ENCODE measurements at regions not wholly inside any gene's neighbourhood (a gene's known extent, or its start where the extent isn't known, plus 50 kb on each side); places are given as distances from the start of the nearest gene placed in this dataset.

DNA sequence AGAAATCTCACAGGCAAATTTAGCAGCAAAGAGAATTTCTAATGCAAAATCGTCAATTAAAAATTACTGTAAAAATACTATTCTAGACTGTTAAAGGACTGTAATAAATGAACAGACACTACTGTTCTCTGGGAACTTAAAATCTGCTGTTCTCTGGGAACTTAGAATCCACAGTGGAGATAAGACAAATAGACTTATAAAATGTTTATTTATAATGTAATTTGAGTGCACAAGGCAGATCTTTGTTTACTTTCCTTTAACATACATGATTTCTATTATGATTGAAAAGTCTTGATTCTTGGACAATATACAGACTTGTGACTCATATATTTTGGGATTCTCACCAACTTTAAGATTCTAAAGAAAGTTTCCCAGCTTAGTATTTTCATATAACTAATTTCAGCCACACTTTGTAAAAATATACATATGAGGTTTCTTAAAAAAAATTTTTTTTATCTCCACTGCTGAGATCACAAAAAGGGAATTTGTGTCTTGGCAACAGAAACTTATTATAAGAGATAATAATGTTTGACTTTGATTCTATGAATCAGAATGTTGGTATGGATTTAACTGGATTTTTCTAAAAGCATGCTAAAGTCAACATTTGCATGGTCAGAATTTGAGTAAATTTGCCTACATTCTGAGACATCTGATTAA, 166.3 kb upstream of the RHOBTB1 start:
- peak; percentile 47 for DNase-seq (ENCODE audit: low read depth, low spot score)
- ChIA-PET CTCF (no interaction called here), POLR2A (interaction anchor here (1.2 kb wide), 1 partner anchor 332 kb away, joined by 3 read pairs; the partner anchor contains the start of gene CDK1)
- H3K27me3 ChIP-seq (ENCODE audit: control insufficient read depth, insufficient read depth, low read length): no peaks in the 10 kb centered on the region
- H3K9me3 ChIP-seq (ENCODE audit: control insufficient read depth, insufficient read depth, low read length): no peaks in the 10 kb centered on the region
- no peak overlapping the region for H3K4me3 ChIP-seq (ENCODE audit: low read depth, low read length)
- no peak overlapping the region for H3K27ac ChIP-seq (ENCODE audit: low read depth, low read length)
- TF ChIP-seq, protein P1, sequence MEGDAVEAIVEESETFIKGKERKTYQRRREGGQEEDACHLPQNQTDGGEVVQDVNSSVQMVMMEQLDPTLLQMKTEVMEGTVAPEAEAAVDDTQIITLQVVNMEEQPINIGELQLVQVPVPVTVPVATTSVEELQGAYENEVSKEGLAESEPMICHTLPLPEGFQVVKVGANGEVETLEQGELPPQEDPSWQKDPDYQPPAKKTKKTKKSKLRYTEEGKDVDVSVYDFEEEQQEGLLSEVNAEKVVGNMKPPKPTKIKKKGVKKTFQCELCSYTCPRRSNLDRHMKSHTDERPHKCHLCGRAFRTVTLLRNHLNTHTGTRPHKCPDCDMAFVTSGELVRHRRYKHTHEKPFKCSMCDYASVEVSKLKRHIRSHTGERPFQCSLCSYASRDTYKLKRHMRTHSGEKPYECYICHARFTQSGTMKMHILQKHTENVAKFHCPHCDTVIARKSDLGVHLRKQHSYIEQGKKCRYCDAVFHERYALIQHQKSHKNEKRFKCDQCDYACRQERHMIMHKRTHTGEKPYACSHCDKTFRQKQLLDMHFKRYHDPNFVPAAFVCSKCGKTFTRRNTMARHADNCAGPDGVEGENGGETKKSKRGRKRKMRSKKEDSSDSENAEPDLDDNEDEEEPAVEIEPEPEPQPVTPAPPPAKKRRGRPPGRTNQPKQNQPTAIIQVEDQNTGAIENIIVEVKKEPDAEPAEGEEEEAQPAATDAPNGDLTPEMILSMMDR (IDR thresholded peaks at IDR 0.05; ENCODE audit: low read depth, low read length): no peak

DNA sequence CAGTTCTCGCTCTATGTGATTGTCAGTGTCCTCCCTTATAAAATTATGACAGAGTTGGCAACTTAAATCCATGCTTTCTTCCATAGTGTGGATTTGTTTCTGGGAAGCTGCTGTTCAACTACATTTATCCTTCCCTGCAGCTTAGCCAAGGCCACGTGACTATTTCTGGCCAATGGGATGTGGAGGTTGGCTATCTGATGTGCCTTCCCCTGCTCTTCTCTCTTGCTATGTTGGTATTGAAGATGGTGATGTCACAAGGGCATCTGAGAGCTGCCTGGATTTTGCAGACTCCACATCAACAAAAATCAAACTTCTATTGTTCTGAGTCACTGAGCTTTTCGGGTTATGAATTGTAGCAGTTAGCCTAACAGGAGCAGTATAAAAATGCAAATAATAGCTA, 164.9 kb upstream of the RHOBTB1 start:
- ChIA-PET CTCF (no interaction called here), POLR2A (no interaction called here)
- TF ChIP-seq, protein P1 (IDR thresholded peaks at IDR 0.05; ENCODE audit: low read depth, low read length): no peak

DNA sequence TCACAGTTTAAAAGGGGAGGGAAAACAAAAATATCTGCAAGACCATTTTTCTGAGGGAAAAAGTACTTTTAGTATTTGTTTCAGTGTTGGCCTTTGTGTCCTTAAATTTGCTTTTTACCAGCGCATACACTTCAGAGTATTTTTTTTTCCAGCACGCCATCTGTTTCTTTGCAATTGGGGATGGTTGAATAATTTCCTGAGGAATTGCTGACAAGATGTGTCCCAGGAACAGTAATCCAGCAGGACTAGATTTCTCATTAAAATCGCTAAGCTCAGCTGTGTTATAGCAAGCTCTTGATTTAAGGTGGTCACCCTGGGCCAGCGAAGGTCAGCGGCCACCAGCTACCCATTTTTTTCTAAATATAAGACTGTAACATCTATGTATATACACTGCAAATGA, 156.9 kb upstream of the RHOBTB1 start:
- TF ChIP-seq, protein P1 (IDR thresholded peaks at IDR 0.05; ENCODE audit: low read depth, low read length): no peak

More for the DNA sequence above, 164.9 kb upstream of the RHOBTB1 start:
- DNase-seq (ENCODE audit: low read depth, low spot score): no peak
- Histone ChIP-seq H3K27ac (ENCODE audit: low read depth, low read length) (no peak overlapping the region), H3K27me3 (ENCODE audit: control insufficient read depth, insufficient read depth, low read length) (no peaks in the 10 kb centered on the region), H3K4me3 (ENCODE audit: low read depth, low read length) (no peak overlapping the region), H3K9me3 (ENCODE audit: control insufficient read depth, insufficient read depth, low read length) (no peaks in the 10 kb centered on the region)

DNA sequence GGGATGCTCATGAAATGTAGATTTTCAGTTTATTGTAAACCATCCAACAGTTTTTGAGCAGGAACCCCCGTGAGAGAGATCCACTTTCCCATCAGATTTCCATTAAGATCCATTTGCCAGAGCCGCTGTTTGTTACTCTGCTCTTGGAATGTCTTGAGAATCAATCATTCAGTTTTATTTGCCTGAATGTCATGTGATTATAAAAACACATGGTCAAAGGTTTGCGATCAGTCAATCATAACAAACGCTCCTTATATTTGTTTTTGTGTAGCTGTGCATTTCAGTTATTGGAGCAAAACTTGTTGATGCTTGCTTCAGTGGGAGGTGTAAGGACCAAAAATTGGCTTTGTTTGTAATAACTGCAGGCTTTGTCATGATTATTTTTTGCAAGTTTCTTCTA, 155.8 kb upstream of the RHOBTB1 start:
- no peak for DNase-seq (ENCODE audit: low read depth, low spot score)
- Histone ChIP-seq H3K9me3 (ENCODE audit: control insufficient read depth, insufficient read depth, low read length) (no peaks in the 10 kb centered on the region), H3K27me3 (ENCODE audit: control insufficient read depth, insufficient read depth, low read length) (peaks cover 14% of the 10 kb centered on the region), H3K4me3 (ENCODE audit: low read depth, low read length) (no peak overlapping the region), H3K27ac (ENCODE audit: low read depth, low read length) (no peak overlapping the region)
- ChIA-PET CTCF (no interaction called here), POLR2A (no interaction called here)
- TF ChIP-seq, protein P1 (IDR thresholded peaks at IDR 0.05; ENCODE audit: low read depth, low read length): no peak

More for the DNA sequence above, 156.9 kb upstream of the RHOBTB1 start:
- H3K4me3 ChIP-seq (ENCODE audit: low read depth, low read length): no peak overlapping the region
- no peak for DNase-seq (ENCODE audit: low read depth, low spot score)
- H3K9me3 ChIP-seq (ENCODE audit: control insufficient read depth, insufficient read depth, low read length): no peaks in the 10 kb centered on the region
- peaks cover 14% of the 10 kb centered on the region for H3K27me3 ChIP-seq (ENCODE audit: control insufficient read depth, insufficient read depth, low read length)
- ChIA-PET POLR2A (no interaction called here), CTCF (no interaction called here)
- H3K27ac ChIP-seq (ENCODE audit: low read depth, low read length): no peak overlapping the region

DNA sequence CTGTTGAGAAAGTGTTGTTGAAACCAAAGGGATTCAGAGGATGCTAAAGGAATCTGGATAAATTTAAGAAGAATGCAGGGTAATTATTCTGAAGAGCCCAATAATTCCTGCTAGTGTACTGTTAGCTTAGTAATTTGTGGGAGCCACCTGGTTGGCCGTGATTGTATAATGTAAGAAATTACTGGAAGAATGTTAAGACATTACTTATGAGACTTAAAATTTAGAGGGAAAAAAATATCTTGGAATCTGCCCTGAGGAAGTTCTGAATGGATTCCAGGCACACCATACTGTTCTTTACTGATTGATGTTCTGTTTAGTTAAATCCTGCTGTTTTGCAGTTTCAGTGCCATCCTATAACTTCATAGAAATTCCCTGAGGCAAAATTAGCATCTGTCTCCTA, 155.0 kb upstream of the RHOBTB1 start:
- Histone ChIP-seq H3K27me3 (ENCODE audit: control insufficient read depth, insufficient read depth, low read length) (peaks cover 14% of the 10 kb centered on the region), H3K4me3 (ENCODE audit: low read depth, low read length) (no peak overlapping the region), H3K9me3 (ENCODE audit: control insufficient read depth, insufficient read depth, low read length) (no peaks in the 10 kb centered on the region), H3K27ac (ENCODE audit: low read depth, low read length) (no peak overlapping the region)
- no peak for DNase-seq (ENCODE audit: low read depth, low spot score)
- TF ChIP-seq, protein P1 (IDR thresholded peaks at IDR 0.05; ENCODE audit: low read depth, low read length): no peak
- POLR2A ChIA-PET: no interaction called here
- CTCF ChIA-PET: no interaction called here
